ENCODE measurements at regions not wholly inside any gene's neighbourhood (a gene's known extent, or its start where the extent isn't known, plus 50 kb on each side); places are given as distances from the start of the nearest gene placed in this dataset.

DNA sequence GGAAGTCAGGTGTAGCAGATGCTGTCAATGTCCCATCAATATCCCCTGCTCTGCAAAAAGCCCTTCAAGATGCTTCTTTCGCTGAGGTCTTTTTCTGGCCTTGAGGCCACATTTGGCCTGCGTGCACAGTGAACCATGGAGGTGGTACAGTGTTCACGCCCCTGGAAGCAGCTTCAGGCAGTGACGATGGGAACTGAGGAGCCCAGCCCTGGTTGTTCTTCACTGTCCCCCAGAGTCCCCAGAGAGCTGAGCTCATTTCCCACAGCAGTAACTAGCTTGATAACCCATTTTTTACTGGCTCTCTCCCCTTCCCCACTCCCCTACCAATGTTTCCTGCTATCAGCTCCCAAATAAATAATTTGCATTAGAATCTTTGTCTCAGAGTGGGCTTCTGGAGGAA is 76.5 kb downstream of the OLIG1 start:
- intact Hi-C loops (cut with micrococcal nuclease): no loop called here
- Histone ChIP-seq H3K79me2 (ENCODE audit: insufficient read depth, low read length) (no peaks in the 10 kb centered on the region), H3K9ac (ENCODE audit: low read length) (no peak overlapping the region), H3K4me1 (ENCODE audit: control insufficient read depth in 1 of 2, insufficient read depth in 2 of 2, low read length in 2 of 2) (no peaks in the 10 kb centered on the region), H3K36me3 (ENCODE audit: control insufficient read depth in 1 of 2, insufficient read depth in 2 of 2, low read length in 2 of 2) (no peaks in the 10 kb centered on the region), H3K4me3 (replicated peaks in 1 of 2; ENCODE audit: low read depth in 1 of 2, low read length in 2 of 2) (no peak overlapping the region), H3K9me3 (ENCODE audit: control insufficient read depth in 1 of 2, insufficient read depth in 1 of 2, low read depth in 1 of 2, low read length in 2 of 2) (no peaks in the 10 kb centered on the region), H3K27me3 (ENCODE audit: insufficient read depth, low read length) (peaks cover 53% of the 10 kb centered on the region; the same call in 1 of the 2 replicates), H2AFZ (ENCODE audit: low read depth, low read length, poor library complexity, severe bottlenecking) (no peak overlapping the region), H3K27ac (ENCODE audit: low read depth, low read length) (no peak overlapping the region), H3K4me2 (ENCODE audit: low read length) (no peak overlapping the region), H4K20me1 (ENCODE audit: insufficient read depth) (no peaks in the 10 kb centered on the region), H3K9me2 (ENCODE audit: insufficient read depth) (no peaks in the 10 kb centered on the region)
- no TSS peak for BruUV-seq (replicated peaks)
- ChIA-PET POLR2A (no interaction called here), RAD21 (ENCODE audit: low non-redundant PET in 1 of 2, low total read pairs in 2 of 2, uncharacterized antibody in 2 of 2, unreplicated experiment in 2 of 2) (no interaction called here), CTCF (no interaction called here)
- DNase-seq (ENCODE audit: low read depth, low spot score): no peak
- ATAC-seq: no peak
- TF ChIP-seq ELF1 (IDR thresholded peaks at IDR 0.05; ENCODE audit: borderline replicate concordance, low read depth): no peak
- TF ChIP-seq, protein P1, sequence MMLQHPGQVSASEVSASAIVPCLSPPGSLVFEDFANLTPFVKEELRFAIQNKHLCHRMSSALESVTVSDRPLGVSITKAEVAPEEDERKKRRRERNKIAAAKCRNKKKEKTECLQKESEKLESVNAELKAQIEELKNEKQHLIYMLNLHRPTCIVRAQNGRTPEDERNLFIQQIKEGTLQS (IDR thresholded peaks at IDR 0.05): no peak
- TF ChIP-seq CBX3 (IDR thresholded peaks at IDR 0.05; ENCODE audit: low read depth): no peak
- no peak for TF ChIP-seq TCF7L2 (IDR thresholded peaks at IDR 0.05; ENCODE audit: borderline replicate concordance, extremely low read depth, insufficient read depth, insufficient read length)
- no peak for TF ChIP-seq JUND (IDR thresholded peaks at IDR 0.05)
- TF ChIP-seq, protein P2, sequence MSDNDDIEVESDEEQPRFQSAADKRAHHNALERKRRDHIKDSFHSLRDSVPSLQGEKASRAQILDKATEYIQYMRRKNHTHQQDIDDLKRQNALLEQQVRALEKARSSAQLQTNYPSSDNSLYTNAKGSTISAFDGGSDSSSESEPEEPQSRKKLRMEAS (IDR thresholded peaks at IDR 0.05): no peak
- no peak for TF ChIP-seq RAD21 (IDR thresholded peaks at IDR 0.05; ENCODE audit: low read depth)
- TF ChIP-seq REST (IDR thresholded peaks at IDR 0.05; ENCODE audit: low read depth): no peak
- no peak for TF ChIP-seq POLR2AphosphoS5 (IDR thresholded peaks at IDR 0.05; ENCODE audit: low read depth, low read length)
- TF ChIP-seq, protein P3, sequence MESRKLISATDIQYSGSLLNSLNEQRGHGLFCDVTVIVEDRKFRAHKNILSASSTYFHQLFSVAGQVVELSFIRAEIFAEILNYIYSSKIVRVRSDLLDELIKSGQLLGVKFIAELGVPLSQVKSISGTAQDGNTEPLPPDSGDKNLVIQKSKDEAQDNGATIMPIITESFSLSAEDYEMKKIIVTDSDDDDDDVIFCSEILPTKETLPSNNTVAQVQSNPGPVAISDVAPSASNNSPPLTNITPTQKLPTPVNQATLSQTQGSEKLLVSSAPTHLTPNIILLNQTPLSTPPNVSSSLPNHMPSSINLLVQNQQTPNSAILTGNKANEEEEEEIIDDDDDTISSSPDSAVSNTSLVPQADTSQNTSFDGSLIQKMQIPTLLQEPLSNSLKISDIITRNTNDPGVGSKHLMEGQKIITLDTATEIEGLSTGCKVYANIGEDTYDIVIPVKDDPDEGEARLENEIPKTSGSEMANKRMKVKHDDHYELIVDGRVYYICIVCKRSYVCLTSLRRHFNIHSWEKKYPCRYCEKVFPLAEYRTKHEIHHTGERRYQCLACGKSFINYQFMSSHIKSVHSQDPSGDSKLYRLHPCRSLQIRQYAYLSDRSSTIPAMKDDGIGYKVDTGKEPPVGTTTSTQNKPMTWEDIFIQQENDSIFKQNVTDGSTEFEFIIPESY (IDR thresholded peaks at IDR 0.05; ENCODE audit: extremely low read depth, insufficient replicate concordance, low read length): no peak
- no peak for TF ChIP-seq EGR1 (IDR thresholded peaks at IDR 0.05; ENCODE audit: low read depth)
- TF ChIP-seq SP1 (IDR thresholded peaks at IDR 0.05; ENCODE audit: low read depth): no peak
- TF ChIP-seq, protein P4, sequence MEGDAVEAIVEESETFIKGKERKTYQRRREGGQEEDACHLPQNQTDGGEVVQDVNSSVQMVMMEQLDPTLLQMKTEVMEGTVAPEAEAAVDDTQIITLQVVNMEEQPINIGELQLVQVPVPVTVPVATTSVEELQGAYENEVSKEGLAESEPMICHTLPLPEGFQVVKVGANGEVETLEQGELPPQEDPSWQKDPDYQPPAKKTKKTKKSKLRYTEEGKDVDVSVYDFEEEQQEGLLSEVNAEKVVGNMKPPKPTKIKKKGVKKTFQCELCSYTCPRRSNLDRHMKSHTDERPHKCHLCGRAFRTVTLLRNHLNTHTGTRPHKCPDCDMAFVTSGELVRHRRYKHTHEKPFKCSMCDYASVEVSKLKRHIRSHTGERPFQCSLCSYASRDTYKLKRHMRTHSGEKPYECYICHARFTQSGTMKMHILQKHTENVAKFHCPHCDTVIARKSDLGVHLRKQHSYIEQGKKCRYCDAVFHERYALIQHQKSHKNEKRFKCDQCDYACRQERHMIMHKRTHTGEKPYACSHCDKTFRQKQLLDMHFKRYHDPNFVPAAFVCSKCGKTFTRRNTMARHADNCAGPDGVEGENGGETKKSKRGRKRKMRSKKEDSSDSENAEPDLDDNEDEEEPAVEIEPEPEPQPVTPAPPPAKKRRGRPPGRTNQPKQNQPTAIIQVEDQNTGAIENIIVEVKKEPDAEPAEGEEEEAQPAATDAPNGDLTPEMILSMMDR (IDR thresholded peaks at IDR 0.05 in 2 of 3, conservative IDR thresholded peaks at IDR 0.05 in 1 of 3; ENCODE audit: borderline replicate concordance in 1 of 3, insufficient read depth in 1 of 3, low read depth in 2 of 3, low read length in 2 of 3): no peak
